SHP77 treated with DMSO at 0.1 percent for 48 hours (cell line): ENCODE measurements at regions not wholly inside any gene's neighbourhood (a gene's known extent, or its start where the extent isn't known, plus 50 kb on each side); places are given as distances from the start of the nearest gene placed in this dataset.

ENCODE experiments used
- DNase-seq: peaks from one replicate; lab custom pipeline; 2025; lab: John Stamatoyannopoulos, UW

DNA sequence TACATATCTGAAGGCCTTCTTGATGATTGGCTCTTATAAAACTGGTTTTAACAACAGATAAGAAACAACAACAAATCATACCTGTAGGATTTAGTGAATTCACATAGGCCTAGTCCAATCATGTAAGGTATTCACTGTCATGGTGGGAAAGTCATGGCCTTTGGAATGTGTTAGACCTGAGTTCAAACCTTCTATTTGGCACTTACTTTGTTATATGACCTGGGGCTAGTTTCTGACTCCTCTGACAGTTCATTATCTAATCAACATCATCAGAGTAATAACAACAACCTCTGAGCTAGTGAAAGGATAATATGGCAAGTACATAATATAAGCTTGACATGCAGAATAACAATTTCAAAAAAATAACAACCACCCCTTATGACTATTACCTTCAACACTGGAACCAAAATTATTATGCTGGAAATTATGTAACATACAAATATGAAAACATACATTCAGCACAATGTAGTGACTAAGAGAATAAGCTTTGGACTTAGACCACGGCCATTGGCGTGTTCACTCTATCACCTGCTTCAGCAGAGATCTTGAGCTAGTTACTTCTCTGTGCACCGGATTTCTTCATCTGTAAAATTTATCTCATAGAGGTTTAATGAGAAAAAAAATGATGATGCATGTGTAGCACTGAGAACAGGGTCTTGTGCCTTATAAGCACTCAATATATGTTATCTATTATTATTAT, 597.6 kb downstream of the LMO4 start:
- no peak for DNase-seq

- no peak for DNase-seq
Observed at GRCh38 chr1:87926921-87927320, 598.2 kb downstream of the LMO4 start.

- DNase-seq, result no peak
Observed at GRCh38 chr1:87927391-87928280, 599.0 kb downstream of the LMO4 start.

GRCh38 chr1:87928623-87929022, 599.9 kb downstream of the LMO4 start:
- no peak for DNase-seq

- DNase-seq, result no peak
Observed at GRCh38 chr1:87929906-87930305, 601.2 kb downstream of the LMO4 start.

DNA sequence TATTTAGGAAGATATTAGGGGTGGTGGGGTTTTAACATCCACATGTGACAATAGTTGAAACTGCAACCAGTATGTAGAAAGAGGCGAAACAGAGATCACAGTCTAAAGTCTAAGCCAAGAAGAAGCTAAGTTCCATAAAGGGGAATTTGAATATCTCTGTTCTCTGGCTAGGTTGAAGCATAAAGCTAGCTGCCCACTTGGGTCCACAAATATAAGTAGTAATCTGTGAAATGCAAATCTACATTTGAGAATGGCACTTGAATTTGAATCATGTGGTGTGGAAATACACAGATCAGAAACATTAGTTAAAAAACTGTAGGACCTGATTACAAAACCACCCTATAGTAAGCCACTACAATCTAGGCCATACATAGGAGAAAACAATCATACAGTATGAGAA, 602.1 kb downstream of the LMO4 start:
- no peak for DNase-seq

DNA sequence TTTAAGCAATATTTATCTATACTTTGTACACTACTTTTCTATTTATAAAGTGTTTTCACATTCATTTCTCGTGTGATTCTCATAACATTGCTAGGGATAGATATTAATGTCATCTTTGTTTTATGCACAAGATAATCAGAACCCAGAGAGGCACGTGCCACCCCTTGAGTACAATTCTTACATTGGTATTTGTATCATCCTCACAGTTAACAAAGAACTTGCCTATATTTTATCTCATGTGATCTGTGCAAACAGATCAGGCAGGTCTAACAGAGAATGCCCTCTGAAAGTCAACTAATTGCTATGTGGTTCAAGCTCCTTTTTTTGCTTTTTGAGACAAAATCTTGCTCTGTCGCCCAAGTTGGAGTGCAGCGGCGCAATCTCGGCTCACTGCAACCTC, 604.5 kb downstream of the LMO4 start:
- no peak for DNase-seq

DNA sequence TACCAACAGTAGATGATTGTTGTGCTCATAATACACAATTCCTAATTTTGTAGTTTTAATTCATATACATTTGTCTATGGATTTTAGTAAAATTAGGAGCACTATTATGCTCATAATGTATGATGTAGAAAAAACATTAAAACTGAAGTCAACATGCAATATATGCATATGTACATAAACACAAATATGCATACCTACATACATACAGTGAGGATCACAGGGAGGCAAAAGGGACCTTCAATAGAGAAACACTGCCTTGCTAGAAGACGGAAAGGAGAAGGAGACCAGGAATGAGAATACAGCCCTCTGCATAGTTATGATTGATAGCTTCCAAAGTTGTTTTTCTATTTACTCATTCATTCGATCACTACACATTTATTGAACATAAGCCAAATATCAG, 606.5 kb downstream of the LMO4 start:
- no peak for DNase-seq

DNA sequence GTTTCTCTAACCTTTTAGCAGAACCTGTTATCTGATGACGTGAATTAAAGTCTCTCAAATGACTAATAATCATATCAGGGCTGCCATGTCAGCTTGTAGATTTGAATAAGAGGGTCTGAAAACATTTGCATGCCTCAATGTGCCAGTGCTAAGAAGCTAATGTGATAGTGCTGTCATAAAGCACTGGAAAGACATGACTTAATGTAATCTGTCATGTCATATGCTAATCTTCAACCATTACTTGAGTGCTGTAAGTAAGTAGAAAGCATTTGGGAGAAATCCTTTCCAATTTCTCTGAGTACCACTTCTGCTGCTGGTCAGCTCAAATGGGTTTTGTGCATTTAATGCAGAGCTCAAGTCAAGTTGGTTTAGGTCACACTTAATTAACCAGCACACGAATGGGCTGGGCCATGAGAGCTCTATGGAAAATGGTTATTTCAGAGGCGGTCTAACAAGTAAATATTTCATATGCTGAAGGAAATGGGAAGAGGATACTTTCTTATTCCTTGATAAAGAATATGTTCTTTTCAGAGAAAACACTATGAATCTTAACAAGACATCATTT, 609.2 kb downstream of the LMO4 start:
- no peak for DNase-seq

GRCh38 chr1:87938631-87939030, 610.0 kb downstream of the LMO4 start:
- no peak for DNase-seq

DNA sequence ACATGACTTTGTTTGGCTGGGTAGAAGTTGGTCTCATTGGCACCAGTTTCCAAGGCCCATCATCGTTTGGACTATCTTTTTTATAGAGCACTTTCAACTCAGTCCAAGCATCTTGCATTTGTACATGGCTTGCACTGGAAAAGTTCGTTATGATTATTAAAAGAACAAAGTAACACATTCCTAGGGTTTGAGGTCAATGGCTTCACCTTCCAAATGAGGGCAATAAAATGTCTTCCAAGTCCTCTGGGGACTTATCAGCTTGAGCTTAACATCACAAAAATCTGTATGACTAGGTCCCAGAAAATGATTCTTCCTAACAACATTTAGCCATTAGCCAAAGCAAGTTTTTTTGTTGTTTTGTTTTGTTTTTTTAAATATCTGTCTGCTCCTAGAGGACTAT, 610.8 kb downstream of the LMO4 start:
- DNase-seq, result no peak

GRCh38 chr1:87940421-87940820, 611.7 kb downstream of the LMO4 start:
- DNase-seq, result peak; percentile 61

DNA sequence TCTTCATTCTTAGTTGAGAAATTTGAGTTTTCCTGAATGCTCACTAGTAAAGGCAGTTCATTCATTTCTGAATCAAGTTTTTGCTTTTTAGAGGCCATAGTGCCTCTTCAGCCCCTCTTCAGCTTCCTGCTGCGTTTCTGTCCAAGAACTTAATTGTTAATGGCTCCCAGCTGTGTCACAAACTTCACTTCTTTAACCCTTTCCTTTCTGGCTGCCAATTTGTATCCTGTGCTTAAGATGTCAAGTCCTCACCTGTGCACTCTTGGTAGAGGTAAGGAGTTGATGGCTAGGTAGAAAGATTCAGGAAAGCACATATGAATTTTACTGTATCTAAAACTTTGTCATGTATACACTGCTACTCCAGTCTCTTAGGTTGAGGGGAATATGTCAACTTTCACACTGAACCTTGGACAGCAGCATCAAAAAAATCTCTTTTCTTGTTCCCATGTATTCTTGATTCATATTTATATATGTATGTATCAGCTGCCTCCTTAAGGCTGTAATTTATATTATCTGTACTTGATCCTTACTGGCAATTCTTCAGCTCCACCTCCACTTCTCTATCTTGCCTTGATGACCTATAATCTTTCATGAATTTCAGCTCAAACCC, 612.8 kb downstream of the LMO4 start:
- no peak for DNase-seq

GRCh38 chr1:87942165-87942564, 613.5 kb downstream of the LMO4 start:
- DNase-seq, result no peak

GRCh38 chr1:87949711-87950110, 621.0 kb downstream of the LMO4 start:
- DNase-seq, result no peak

DNA sequence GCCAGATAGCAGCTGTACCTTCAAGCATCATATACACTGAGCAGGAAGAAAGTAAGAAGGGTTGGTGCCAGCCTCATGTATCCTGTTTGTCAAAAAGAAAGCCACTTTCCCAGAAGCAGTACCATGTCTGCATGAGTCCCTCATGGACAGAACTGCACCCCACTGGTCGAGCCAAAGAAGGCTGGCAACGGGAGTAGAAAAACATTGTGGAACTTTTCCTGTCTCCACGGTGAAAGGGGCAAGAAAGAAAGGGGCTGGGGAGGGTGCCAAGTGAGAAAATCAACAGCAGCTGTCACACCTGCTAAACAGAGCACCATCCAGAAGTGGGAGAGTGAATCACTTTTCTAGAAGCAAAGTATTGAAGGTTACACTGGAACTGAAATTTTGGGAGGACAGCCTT, 621.7 kb downstream of the LMO4 start:
- DNase-seq, result no peak

- no peak for DNase-seq
Observed at GRCh38 chr1:87951409-87951808, 622.7 kb downstream of the LMO4 start.

DNA sequence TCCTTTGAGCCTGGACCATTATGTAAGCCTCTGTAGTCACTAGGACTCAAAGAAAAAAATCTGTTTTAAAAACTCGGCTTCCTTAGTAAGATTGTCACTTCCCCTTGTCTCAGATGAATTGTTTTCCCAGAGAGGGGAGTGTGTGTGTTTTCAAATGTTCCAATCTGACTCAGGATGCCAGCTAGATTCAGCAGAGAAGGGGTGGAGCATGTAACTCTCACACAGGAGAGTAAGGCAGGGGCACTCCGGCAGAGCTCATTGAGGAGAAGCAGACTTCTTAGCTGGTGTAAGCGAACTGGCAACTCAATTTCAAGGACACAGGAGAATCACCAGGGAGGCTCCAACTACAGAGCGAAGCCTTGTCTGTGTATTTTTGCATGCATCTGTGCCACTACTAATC, 623.2 kb downstream of the LMO4 start:
- no peak for DNase-seq

GRCh38 chr1:87953121-87953520, 624.4 kb downstream of the LMO4 start:
- no peak for DNase-seq

GRCh38 chr1:87953732-87954344, 625.2 kb downstream of the LMO4 start:
- DNase-seq, result peak; percentile 36

GRCh38 chr1:87955038-87955437, 626.4 kb downstream of the LMO4 start:
- no peak for DNase-seq

GRCh38 chr1:87956072-87956471, 627.4 kb downstream of the LMO4 start:
- no peak for DNase-seq
